ENCODE measurements at regions not wholly inside any gene's neighbourhood (a gene's known extent, or its start where the extent isn't known, plus 50 kb on each side); places are given as distances from the start of the nearest gene placed in this dataset.

- Histone ChIP-seq H3K27ac (no peak overlapping the region), H3K9me3 (no peaks in the 10 kb centered on the region), H3K27me3 (no peaks in the 10 kb centered on the region), H3K4me1 (no peaks in the 10 kb centered on the region), H3K4me3 (no peak overlapping the region), H3K36me3 (no peaks in the 10 kb centered on the region)
- TF ChIP-seq, protein P1, sequence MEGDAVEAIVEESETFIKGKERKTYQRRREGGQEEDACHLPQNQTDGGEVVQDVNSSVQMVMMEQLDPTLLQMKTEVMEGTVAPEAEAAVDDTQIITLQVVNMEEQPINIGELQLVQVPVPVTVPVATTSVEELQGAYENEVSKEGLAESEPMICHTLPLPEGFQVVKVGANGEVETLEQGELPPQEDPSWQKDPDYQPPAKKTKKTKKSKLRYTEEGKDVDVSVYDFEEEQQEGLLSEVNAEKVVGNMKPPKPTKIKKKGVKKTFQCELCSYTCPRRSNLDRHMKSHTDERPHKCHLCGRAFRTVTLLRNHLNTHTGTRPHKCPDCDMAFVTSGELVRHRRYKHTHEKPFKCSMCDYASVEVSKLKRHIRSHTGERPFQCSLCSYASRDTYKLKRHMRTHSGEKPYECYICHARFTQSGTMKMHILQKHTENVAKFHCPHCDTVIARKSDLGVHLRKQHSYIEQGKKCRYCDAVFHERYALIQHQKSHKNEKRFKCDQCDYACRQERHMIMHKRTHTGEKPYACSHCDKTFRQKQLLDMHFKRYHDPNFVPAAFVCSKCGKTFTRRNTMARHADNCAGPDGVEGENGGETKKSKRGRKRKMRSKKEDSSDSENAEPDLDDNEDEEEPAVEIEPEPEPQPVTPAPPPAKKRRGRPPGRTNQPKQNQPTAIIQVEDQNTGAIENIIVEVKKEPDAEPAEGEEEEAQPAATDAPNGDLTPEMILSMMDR (IDR thresholded peaks at IDR 0.05), result no peak
- TF ChIP-seq POLR2A (IDR thresholded peaks at IDR 0.05), result no peak
- TF ChIP-seq EP300 (IDR thresholded peaks at IDR 0.05), result no peak
- DNase-seq, result no peak
- 82 to 89% methylated on average over 4 of the region's 4 CpGs for WGBS, 2 donors
- intact Hi-C loops (cut with DNase I), result no loop called here
Observed at GRCh38 chr10:27393961-27394360, 110.1 kb upstream of the RAB18 start.

DNA sequence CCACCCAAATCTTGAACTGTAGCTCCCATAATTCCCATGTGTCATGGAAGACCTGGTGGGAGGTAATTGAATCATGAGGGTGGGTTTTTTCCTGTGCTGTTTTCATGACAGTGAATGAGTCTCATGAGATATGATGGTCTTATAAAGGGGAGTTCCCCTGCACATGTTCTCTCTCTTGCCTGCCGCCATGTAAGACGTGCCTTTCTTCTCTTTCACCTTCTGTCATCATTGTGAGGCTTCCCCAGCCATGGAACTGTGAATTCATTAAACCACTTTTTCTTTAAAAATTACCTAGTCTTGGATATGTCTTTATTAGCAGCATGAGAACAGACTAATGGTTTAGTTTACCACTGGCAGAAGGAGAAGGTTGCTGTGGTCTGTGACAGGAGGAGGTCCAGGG, 111.5 kb upstream of the RAB18 start:
- TF ChIP-seq POLR2A (IDR thresholded peaks at IDR 0.05), result no peak
- TF ChIP-seq, protein P1 (IDR thresholded peaks at IDR 0.05), result no peak
- no peak for TF ChIP-seq POLR2AphosphoS5 (IDR thresholded peaks at IDR 0.05)
- no peak for TF ChIP-seq EP300 (IDR thresholded peaks at IDR 0.05)
- no peaks in the 10 kb centered on the region for H3K36me3 ChIP-seq
- intact Hi-C loops (cut with DNase I), result no loop called here
- H3K9me3 ChIP-seq, result no peaks in the 10 kb centered on the region
- H3K27ac ChIP-seq, result no peak overlapping the region
- H3K4me3 ChIP-seq, result no peak overlapping the region
- H3K27me3 ChIP-seq, result no peaks in the 10 kb centered on the region
- H3K4me1 ChIP-seq, result no peaks in the 10 kb centered on the region
- no peak for DNase-seq
- 92 to 94% methylated on average over 2 of the region's 2 CpGs for WGBS, 2 donors

GRCh38 chr10:27391916-27392315, 112.2 kb upstream of the RAB18 start:
- Histone ChIP-seq H3K4me1 (no peaks in the 10 kb centered on the region), H3K4me3 (no peak overlapping the region), H3K27me3 (no peaks in the 10 kb centered on the region), H3K9me3 (no peaks in the 10 kb centered on the region), H3K27ac (no peak overlapping the region), H3K36me3 (no peaks in the 10 kb centered on the region)
- intact Hi-C loops (cut with DNase I), result no loop called here
- TF ChIP-seq POLR2A (IDR thresholded peaks at IDR 0.05) (no peak), POLR2AphosphoS5 (IDR thresholded peaks at IDR 0.05) (no peak), EP300 (IDR thresholded peaks at IDR 0.05) (no peak)
- TF ChIP-seq, protein P1 (IDR thresholded peaks at IDR 0.05), result no peak
- DNase-seq, result no peak
- 80 to 83% methylated on average over 2 of the region's 2 CpGs for WGBS, 2 donors

DNA sequence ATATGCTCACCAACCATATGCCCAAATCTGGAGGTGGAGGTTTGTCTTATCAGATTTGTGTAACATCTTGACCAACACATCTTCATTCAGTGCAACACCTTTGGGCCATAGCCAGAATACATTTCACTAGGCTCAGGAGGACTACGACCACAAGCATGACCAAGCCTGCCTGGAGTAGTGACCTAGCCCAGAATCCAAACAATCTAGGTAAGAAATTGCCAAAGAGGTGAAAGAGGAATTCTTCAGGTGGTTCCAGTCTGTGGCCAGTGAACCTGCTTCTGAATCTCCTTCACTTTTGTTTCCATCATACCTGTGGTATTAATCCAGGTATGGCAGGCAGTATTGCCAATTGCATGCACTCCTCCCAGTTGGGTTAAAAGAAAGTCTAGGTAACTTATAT, 112.8 kb upstream of the RAB18 start:
- 68 to 89% methylated on average over 1 of the region's 1 CpG for WGBS, 2 donors
- Histone ChIP-seq H3K27me3 (no peaks in the 10 kb centered on the region), H3K9me3 (no peaks in the 10 kb centered on the region), H3K27ac (no peak overlapping the region), H3K4me3 (no peak overlapping the region), H3K36me3 (no peaks in the 10 kb centered on the region), H3K4me1 (no peaks in the 10 kb centered on the region)
- no peak for TF ChIP-seq EP300 (IDR thresholded peaks at IDR 0.05)
- TF ChIP-seq, protein P1 (IDR thresholded peaks at IDR 0.05), result no peak
- TF ChIP-seq POLR2A (IDR thresholded peaks at IDR 0.05), result no peak
- TF ChIP-seq POLR2AphosphoS5 (IDR thresholded peaks at IDR 0.05), result no peak
- intact Hi-C loops (cut with DNase I), result no loop called here
- no peak for DNase-seq

DNA sequence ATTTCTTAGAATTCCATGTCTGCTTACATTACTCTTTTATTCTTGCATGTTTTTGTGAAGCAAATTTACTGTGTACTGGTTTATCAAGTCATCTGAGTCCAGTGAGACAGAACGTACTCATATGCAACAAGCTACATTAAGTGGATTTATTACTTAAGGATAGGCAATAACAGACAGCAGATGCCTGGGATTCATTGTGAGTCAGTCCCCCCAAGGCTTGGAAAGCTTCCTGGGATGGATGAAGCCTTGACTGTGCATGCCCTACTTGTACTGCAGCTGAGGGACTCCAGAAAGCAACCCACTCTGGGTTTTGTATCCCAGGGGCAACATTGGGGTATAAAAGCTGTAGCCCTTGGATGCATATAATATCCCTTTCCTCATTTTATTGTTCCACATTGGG, 113.4 kb upstream of the RAB18 start:
- no peak for DNase-seq
- H3K9me3 ChIP-seq, result no peaks in the 10 kb centered on the region
- H3K4me1 ChIP-seq, result no peaks in the 10 kb centered on the region
- intact Hi-C loops (cut with DNase I), result no loop called here
- no peaks in the 10 kb centered on the region for H3K27me3 ChIP-seq
- no peak overlapping the region for H3K27ac ChIP-seq
- no peaks in the 10 kb centered on the region for H3K36me3 ChIP-seq
- H3K4me3 ChIP-seq, result no peak overlapping the region
- 61 to 82% methylated on average over 1 of the region's 1 CpG for WGBS, 2 donors
- no peak for TF ChIP-seq POLR2AphosphoS5 (IDR thresholded peaks at IDR 0.05)
- TF ChIP-seq POLR2A (IDR thresholded peaks at IDR 0.05), result no peak
- TF ChIP-seq EP300 (IDR thresholded peaks at IDR 0.05), result no peak
- TF ChIP-seq, protein P1 (IDR thresholded peaks at IDR 0.05), result no peak
